22Rv1 (cell line): ENCODE measurements at regions not wholly inside any gene's neighbourhood (a gene's known extent, or its start where the extent isn't known, plus 50 kb on each side); places are given as distances from the start of the nearest gene placed in this dataset.

Experiments
- H3K27ac ChIP-seq: fragments of 450-650 bp; 2 replicates; pipeline ENCODE4 v1.5.1; 2017
- ZFX ChIP-seq: fragments of 450-650 bp; IDR thresholded peaks from 2 replicates; pipeline ENCODE4 v1.6.1; 2017; ENCODE audit warnings: antibody characterized with exemption, borderline replicate concordance
- TF ChIP-seq, protein P1 (sequence below): fragments of 450-650 bp; IDR thresholded peaks from 2 replicates; pipeline ENCODE4 v1.5.1; 2017; ENCODE audit warnings: mild to moderate bottlenecking

DNA sequence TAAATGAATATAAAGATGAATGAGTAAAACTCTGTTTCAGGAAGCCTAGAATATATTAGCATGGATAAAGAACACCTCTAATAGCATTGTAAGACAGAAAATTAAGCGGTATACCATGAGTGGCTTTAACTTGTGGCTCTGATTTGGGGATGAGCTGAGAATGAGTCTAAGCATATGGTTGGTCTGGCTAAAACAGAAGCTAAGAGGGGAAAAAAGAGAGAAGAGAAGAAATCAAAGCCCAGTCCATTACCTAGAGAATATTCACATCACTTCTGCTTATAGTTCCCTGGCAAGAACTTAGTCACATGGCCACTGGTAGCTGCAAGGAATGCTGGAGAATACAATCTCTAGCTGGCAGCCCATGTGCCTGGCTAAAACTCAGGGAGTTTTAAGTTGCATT is 414.5 kb downstream of the PRDM5 start:
- no peak overlapping the region for H3K27ac ChIP-seq
- no peak for TF ChIP-seq ZFX
- TF ChIP-seq, protein P1, sequence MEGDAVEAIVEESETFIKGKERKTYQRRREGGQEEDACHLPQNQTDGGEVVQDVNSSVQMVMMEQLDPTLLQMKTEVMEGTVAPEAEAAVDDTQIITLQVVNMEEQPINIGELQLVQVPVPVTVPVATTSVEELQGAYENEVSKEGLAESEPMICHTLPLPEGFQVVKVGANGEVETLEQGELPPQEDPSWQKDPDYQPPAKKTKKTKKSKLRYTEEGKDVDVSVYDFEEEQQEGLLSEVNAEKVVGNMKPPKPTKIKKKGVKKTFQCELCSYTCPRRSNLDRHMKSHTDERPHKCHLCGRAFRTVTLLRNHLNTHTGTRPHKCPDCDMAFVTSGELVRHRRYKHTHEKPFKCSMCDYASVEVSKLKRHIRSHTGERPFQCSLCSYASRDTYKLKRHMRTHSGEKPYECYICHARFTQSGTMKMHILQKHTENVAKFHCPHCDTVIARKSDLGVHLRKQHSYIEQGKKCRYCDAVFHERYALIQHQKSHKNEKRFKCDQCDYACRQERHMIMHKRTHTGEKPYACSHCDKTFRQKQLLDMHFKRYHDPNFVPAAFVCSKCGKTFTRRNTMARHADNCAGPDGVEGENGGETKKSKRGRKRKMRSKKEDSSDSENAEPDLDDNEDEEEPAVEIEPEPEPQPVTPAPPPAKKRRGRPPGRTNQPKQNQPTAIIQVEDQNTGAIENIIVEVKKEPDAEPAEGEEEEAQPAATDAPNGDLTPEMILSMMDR = no peak

DNA sequence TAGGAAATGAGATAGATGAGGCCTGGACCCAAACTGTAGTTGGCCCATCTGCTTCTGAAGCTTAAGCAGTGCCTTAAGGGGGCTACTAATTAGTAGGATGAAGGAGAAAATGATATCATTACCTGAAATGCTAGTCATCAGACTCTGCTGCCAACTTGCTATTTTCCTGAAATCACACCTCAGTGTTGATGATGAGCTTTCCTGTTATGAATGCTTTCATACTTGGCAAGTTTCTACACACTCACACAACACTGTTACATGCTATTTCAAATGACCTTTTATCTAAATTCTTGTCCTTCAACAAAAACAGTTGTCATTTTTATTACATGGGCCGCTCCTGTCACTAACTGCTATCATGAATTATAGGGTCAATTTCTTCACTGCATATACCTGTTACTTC is 416.0 kb downstream of the PRDM5 start:
- TF ChIP-seq ZFX = no peak
- TF ChIP-seq, protein P1 = no peak

DNA sequence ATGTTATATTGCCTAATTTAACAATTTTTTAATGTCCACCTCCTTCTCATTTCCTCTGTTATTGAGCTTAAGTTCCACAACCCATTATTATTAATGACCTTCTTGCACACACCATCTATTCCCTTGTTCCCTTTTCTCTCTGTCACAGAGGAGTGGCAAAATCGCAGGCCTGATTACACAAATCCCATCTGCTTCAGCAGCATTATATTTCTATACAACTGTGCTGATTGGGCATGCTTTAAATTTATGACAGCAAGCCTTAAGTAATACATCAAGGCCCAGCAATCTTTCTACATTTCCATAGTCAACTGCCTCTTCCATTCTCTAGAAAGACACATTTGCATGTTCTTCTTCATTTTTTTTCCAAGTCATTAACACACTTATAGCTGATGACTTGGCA is 423.8 kb downstream of the PRDM5 start:
- H3K27ac ChIP-seq = no peak overlapping the region
- TF ChIP-seq ZFX = no peak
- TF ChIP-seq, protein P1 = no peak

More for the DNA sequence above, 416.0 kb downstream of the PRDM5 start:
- H3K27ac ChIP-seq = no peak overlapping the region

DNA sequence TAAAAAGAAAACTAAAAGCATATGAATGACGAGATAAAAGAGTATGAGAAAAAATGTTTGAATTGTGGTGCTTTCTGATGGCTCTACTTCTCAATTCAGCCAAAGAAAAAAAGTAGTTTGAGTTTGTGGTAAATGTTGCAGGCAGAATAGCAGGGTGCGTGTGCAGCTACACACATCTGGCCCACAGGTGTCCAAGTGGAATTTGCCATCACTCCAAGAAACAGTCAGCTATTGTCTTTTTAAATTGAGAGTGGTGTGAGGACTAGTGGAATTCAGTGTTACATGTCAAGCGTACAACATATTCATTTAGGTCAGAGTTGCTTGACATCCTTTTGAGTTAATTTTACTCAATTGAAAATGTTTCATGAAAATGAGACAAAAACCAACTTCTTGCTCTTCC is 424.8 kb upstream of the MAD2L1 start:
- H3K27ac ChIP-seq = no peak overlapping the region
- no peak for TF ChIP-seq ZFX
- TF ChIP-seq, protein P1 = no peak

DNA sequence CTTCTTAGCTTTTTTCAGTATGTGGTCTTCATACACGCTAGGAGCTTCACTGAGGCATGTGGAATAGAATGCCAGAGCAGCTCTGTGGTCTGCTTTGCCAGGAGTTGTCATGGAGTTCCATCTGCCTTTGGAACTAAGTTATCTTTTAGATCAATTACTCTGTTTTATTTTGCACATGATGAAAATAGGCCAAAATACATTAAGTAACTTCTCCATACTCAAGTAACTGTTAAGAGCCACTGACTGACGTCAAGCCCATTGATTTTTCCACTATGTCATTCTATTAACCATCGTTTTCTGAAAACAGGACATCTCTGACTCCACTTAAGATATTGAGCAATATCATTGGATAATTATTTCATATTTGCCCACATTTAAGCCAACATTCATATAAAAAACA is 415.1 kb upstream of the MAD2L1 start:
- TF ChIP-seq, protein P1 = no peak
- TF ChIP-seq ZFX = no peak
- H3K27ac ChIP-seq = no peak overlapping the region

DNA sequence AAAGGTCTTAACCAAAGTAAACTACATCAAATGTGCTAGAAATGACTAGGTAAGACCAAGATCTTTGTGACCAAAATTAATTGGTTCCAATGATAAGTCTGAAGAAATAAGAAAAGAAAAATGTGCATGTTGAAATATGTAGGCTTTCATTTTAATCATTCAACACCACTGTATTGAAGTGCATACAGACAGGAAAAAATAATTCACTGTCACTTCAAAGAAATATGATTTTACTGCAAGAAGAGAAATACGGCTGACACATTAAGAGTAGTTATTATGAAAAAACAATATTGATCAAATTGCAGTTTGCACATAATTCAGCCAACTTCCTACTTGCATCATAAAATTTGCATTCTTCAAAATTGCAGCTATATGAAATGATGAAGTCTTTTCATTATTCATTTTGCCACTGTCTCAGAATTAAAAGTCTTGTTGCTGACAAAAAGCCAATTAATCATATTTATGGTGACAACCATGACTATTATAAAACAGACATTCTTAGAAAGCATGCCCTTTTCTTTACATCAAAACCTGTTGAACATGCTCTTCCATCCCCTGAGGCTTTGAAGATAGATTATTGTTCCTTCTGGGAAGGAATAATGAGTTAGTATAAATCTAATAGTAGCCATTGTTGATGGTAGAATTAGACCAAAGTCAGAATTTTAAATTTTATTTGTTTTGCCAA is 405.9 kb upstream of the MAD2L1 start:
- no peak overlapping the region for H3K27ac ChIP-seq
- no peak for TF ChIP-seq ZFX
- TF ChIP-seq, protein P1 = no peak

DNA sequence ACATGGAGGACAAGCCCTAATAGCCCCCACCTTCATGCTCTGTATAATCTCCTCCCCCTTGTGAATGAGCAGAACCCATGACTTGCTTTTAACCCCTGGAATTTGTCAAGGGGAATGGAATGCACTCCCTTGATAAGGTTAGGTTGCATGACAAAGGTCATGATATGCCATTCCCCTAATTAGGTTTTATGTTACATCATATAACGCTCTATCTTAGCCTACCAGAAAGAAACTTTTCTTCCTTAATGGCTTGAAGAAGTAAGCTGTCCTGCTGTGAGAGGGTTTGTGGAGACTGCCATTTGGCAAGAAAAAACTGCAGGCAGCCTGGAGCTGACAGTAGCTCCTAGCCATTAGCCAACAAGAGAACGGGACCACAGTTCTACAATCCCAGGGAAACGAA is 399.8 kb upstream of the MAD2L1 start:
- H3K27ac ChIP-seq = no peak overlapping the region
- TF ChIP-seq, protein P1 = no peak
- TF ChIP-seq ZFX = no peak
